Epithelial cell of prostate (primary cell): ENCODE measurements at regions not wholly inside any gene's neighbourhood (a gene's known extent, or its start where the extent isn't known, plus 50 kb on each side); places are given as distances from the start of the nearest gene placed in this dataset.
A peak's percentile ranks its signal among the peaks of the same experiment; 100 is the strongest.
"Not testable (repeated sequence)": the region's sequence is repeated elsewhere in the genome, so short reads cannot be mapped to it uniquely, and the experiment has no call there.

Source experiments
- DNase-seq: peaks from one replicate; pipeline ENCODE4 v3.0.0-alpha.2; 2011; ENCODE audit warnings: low read depth, low spot score
- H3K27ac ChIP-seq: fragments of 450-650 bp; 2 replicates; pipeline ENCODE4 v1.5.1; 2017; ENCODE audit warnings: mild to moderate bottlenecking

DNA sequence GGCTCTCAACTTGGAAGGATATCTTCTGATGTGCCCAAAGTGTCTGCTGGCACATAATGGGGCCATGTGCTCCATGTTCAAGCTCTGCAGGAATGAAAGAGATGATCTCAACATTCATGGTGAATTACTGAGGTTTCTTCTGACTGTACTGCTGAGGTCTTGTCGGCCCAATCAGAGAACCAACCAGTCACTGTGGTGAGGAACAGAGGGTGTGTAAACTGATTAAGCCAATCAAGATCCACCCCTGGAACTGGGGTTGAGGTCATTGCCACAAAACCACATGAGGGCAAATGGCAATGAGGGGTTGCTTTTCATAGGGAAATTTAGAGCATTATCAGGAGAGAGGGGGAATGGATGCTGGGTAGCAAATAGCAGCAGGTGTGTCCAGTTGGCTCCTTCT is 152.3 kb upstream of the RAG2 start:
- no peak for DNase-seq
- no peak overlapping the region for H3K27ac ChIP-seq

DNA sequence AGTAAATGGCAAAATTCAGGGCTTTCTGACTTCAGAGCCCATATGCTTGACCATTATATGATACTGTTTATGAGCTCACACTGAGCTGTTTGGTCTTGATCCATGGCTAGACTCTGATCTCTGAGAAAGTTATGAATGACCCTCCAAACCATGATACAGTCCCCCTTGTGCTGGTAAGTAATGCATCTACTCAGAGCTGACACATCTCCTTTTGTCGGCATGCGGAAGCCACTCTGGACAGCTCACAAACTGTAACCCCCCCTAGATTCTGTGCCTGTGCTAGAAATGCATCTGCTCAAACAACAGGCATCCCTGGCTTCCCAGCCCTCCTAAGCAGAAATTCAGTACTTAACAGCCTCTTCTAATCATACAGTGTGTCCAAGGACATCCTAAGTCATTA is 150.8 kb upstream of the RAG2 start:
- no peak for DNase-seq

DNA sequence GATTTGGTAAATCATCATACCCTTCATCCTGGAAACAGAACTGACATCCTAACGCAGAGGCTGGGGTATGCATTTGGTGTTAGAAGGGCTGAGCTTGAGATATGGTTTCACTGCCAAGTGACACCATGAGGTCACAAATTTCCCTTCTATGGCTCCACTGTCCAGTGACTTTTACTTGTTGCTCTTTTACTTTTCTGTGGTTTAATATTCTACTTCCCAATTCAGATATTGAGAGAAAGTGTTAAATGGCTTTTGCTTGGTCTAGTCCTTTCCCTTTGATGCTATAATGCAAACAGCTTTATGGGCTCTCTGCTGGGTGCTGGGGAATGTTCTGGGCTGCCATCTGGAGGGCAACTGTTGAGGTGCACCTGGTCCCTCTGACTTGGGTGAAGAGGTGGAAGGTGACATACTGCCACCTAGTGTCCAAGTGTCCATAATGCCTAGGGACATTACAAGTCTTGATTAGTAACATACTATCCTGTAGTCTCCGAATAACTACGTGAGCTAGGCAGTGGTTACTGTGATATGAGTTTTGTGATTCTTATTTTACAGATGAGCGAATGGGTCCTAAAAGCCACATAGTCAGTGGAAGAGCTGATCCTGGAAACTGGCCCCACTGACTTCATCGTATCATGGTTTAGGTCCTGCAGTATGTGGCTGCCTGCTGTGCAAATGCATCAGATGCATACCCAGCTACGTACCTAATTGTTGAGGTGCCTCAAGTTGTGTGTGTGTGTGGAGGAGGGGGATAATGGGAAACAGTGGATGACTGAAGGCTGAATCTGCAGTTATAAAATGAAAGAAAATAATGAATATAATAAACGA is 149.1 kb upstream of the RAG2 start:
- peak; percentile 69 for DNase-seq
- no peak overlapping the region for H3K27ac ChIP-seq

More for the DNA sequence above, 150.8 kb upstream of the RAG2 start:
- H3K27ac ChIP-seq: no peak overlapping the region

DNA sequence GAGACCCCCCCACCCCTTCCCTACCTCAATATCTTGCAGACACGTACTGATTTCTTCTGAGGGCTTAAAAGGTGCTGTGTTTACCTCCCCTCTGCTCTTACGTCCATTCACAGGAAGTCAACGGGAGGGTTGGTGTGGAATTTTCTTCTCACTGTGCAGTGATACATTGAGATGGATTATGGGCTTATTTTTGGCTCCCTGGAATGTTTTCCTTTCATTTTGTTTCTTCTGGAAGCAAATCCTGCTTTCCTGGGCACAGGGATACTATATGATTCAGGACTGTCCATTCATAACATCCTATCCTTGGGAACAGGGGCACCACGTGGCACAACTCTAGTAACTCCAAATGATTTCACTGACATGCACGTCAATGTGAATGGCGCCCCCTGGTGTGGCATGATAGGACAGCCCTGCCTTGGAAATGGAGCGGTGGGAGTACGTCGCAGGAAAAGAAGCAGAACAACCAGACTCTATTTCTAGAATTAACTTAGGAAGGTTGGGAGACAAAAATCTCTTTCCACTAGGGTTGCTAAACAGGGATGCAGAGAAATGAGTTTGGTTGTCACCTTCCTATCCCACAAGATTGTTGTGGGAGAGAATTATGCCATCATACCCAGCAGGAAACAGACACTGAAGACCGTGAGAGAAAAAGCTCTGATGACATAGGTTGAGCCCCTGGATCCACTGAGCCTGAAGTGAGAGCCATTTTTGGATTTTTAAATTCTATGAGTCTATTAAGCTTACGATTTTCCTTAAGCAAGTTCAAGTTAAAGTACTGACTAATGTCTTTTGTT is 146.5 kb upstream of the RAG2 start:
- peak; percentile 10 for DNase-seq
- no peak overlapping the region for H3K27ac ChIP-seq

DNA sequence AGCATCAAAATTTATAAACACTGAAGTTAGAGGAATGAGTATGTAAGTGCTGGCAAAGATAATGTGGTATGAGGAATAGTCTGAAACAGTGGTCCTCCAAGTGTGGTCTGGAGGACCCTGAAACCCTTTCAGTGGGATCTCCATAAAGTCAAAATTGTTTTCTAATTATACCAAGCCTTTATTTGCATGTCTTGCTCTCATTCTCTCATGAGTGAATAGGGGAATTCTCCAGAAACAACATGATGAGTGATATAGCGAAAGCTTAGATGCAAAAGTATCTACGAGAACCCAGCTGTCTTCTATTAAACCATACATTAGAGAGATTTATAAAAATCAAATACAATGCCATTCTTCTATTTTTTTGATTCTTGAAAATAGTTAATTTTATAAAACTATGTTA is 145.0 kb upstream of the RAG2 start:
- no peak for DNase-seq
- H3K27ac ChIP-seq: no peak overlapping the region

DNA sequence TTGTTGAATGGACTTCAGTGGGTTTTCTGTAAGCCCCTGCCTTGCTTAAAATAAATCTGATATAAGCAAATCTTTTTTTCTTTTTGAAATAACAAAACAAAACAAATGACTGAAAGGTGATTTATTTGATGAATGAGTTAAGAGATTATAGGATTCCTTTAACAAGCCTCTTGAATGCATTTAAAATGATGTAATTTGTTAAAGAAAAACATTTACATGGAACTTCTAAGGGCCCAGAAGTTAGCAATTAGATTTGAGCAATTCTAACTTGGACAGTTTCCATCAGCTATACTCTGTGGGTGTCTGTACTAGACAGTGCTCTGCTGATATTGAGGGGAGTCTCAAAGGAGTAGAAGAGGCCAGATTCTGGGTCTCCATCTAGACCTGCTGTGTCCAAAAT is 143.5 kb upstream of the RAG2 start:
- DNase-seq: no peak
- H3K27ac ChIP-seq: no peak overlapping the region

DNA sequence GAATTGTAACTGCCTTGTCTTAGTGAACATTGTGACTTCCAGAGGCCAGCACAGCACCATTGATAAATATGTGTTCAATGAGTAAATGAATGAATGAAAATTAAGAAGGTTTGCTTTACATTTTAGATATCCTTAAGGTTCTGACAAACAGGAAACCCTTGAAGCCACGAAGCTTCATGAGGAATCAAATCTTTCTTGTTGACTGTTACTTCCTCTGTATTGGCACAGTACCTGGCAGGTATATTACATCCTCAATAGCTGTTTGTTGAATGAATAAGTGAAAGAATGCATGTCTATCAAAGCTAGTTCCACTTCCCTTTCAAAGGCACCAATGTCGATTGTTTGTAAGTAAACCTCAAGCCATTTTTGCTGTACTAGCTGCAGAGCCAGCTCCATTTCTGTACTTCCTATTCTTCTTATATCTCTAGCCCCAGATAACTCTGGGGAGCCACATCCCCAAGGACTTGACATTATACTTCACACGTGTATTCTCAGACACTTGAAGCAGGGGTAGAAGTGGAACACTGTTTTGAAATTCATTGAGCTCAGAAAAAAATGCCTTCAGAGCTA is 140.3 kb upstream of the RAG2 start:
- no peak overlapping the region for H3K27ac ChIP-seq
- no peak for DNase-seq

DNA sequence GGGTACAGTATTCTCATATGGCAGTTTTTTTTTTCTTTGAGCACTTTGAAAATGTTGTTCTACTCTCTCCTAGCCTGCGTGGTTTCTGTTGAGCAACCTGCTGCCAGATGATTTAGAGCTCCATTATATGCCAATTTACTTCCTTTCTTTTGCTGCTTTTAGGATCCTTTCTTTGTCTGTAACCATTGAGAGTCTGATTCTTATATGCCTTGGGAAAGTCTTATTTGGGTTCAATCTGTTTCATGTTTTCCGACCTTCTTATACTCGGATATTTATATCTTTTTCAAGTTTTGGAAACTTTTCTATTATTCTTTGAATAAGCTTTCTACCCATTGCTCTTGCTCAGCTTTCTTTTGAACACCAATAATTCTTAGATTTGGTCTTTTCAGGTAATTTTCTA is 138.1 kb upstream of the RAG2 start:
- no peak for DNase-seq
- no peak overlapping the region for H3K27ac ChIP-seq

DNA sequence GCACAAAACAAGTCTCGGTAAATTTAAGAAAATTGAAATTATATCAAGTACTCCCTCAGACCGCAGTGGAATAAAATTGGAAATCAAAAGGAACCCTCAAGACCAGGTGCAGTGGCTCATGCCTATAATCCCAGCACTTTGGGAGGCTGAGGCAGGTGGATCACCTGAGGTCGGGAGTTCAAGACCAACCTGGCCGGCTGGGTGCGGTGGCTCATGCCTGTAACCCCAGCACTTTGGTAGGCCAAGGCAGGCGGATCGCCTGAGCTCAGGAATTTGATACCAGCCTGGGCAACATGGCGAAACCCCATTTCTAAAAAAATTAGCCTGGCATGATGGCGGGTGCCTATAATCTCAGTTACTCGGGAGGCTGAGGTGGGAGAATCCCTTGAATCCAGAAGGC is 135.7 kb upstream of the RAG2 start:
- not testable (repeated sequence) for DNase-seq, H3K27ac ChIP-seq

DNA sequence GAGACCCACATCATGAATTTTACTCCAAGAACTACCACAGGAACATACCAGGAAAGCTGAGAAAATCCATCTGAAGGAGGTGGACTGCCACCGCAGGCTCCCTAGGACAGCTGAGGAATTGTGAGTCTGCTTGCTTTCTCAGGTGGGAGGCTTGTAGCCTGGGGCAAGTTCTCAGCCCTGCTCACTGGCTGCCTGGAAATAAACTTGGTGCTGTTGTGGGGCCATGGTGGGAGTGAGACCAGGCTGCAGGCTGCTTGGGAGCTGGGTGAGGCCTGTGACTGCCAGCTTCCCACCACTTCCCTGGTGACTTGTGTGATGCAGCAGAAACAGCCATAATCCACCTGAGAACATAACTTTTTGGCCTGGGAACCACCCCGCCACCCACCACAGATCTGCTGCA is 132.7 kb upstream of the RAG2 start:
- no peak for DNase-seq

DNA sequence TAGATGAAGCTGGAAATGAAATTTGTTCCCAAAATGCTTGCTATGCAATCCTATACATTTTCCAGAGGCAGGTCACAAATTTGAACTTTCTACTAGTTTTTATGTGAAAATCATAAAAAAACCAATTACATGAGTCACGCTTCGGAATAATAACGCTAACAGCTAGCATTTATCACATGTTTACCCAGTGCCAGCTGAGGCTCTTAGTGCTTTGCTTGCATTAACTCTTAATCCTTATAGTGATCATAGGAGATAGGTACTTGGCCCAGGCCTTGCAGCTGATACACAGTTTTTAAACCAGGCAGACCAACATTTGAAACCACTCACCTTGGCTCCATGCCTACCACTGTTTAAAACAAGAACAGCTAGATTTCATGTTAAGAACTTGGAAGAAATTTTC is 131.8 kb upstream of the RAG2 start:
- DNase-seq: no peak
- H3K27ac ChIP-seq: no peak overlapping the region

More for the DNA sequence above, 132.7 kb upstream of the RAG2 start:
- no peak overlapping the region for H3K27ac ChIP-seq

DNA sequence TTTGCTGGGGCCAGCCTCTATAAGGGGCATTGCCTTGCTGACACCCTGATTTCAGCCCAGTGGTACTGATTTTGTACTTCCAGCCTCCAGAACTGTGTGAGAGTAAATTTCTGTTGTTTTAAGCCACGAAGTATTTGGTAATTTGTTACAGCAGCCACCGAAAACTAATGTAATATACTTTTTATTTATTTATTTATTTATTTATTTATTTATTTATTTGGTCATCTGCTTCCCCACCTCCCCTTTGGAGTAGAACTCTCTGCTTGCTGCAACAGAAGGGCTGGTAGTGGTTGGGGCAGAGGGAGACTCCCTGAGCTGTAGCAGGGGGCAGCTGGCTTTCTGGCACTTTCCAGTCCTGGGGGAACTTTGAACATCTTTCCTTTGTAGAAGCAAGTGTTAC is 128.4 kb upstream of the RAG2 start:
- no peak overlapping the region for H3K27ac ChIP-seq

DNA sequence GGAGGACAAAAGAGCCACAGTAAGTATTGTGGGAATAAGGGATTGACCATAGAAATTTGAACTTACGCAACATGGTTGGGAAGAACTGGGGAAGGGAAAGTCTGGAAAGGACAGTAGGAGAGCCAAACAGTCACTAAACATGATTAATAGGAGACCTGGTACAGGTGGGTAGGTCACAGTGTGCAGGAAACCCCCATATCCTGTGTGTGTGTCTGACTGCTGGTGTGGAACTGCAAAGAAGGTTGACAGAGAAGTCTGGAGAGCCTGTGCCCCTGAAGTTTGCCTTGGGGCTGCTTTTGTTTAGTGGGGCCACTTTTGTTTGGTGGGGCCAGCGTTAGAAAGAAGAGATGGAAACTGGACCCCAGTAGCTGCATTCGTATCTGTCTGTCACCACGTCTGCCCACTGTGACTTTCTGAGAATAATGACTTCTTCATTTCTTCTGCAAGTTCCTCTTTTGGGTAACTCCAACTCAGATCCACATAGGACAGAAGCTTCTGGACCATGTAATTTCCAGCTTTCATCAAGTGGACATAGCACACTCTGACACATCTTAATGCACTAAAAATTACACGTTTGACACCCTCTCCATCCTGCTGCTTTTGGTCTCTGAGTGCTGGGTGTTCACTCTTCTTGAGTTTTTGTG is 126.8 kb upstream of the RAG2 start:
- DNase-seq: no peak
- no peak overlapping the region for H3K27ac ChIP-seq

More for the DNA sequence above, 128.4 kb upstream of the RAG2 start:
- no peak for DNase-seq

DNA sequence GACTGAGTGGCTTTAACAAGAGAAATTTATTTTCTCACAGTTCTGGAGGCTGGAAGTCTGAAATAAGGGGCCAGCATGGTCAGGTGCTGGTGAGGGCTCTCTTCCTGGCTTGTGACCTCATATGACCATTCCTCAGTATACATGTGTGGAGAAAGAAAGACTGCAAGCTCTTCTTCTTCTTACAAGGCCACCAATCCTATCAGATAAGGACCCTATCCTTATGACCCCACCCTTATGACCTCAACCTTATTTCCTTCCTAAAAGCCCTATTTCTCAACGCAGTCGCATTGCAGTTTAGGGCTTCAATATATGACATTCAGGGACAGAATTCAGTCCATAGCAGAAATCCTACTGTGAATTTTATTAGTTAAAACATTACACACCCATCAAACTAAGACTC is 124.4 kb upstream of the RAG2 start:
- H3K27ac ChIP-seq: no peak overlapping the region
- DNase-seq: no peak

DNA sequence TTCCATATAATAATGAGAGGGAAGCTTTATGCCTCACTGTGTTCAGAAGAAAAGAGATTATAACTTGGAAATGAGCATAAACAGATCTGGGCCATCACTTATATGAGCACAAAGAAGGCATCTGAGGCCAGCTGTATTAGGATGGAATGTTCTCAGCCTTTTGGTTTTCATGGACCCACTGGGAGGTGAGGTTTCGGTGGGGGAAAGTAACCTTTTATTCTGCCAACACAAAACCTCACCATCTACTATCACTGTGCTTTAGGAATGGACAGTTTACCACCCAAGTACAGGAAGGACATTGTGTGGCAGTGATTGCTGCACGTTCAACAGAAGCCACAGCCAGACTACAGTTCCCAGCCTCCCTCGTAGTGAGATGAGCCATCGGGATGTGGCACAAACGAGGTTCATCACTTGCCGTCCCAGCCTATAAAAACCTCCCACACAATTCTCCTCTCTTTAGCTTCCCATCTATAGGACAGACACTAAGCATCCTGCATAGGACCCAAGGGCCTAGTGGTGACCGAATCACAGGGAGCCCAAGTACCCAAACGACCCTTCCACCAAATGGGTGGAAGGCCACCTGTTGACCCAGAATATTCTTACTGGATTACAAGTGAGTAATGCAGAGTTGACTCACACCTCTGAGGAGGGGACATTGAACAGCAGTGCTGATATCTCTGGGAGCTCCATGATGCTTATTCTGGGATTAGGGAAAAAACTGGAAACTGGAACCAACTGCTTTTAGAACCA is 121.5 kb upstream of the RAG2 start:
- DNase-seq: no peak
- H3K27ac ChIP-seq: no peak overlapping the region

DNA sequence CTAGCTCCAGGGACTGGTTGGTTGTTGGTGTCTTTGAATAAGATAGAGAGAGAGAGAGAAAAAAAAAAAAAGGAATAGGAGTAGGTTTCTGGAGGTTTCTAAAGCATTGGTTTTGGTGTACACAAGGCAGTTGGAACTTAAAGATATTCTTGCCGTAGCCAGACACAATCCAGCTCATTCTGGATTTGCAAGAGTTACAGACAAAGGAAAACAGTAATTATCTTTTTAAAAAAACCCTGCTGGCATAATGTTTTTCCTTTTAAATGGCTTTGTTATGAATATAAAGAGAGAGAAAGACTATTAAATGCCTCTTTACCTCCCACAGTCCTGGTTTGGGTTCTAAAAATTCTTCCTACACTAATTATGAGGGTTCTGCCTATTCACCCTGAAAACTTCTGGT is 120.4 kb upstream of the RAG2 start:
- DNase-seq: no peak
- no peak overlapping the region for H3K27ac ChIP-seq

DNA sequence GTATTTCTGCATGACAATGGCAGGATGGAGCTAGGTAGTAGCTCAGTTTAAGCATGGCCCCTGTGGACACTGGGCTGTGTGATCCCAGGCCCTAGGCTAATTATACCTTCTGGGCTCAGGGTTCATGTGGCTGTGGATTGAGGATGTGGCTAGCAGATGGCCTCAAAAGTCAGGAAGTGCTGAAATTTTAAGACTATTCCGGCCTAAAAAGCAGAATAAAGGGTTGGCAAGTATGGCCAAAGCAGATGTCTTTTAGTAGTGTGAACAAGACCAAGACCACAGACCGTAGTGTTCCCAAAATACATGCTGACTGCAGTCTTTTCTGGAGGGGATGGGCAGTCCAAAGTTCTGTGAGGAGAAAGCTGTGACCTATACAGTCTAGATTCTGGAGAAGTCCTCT is 115.7 kb upstream of the RAG2 start:
- no peak for DNase-seq

DNA sequence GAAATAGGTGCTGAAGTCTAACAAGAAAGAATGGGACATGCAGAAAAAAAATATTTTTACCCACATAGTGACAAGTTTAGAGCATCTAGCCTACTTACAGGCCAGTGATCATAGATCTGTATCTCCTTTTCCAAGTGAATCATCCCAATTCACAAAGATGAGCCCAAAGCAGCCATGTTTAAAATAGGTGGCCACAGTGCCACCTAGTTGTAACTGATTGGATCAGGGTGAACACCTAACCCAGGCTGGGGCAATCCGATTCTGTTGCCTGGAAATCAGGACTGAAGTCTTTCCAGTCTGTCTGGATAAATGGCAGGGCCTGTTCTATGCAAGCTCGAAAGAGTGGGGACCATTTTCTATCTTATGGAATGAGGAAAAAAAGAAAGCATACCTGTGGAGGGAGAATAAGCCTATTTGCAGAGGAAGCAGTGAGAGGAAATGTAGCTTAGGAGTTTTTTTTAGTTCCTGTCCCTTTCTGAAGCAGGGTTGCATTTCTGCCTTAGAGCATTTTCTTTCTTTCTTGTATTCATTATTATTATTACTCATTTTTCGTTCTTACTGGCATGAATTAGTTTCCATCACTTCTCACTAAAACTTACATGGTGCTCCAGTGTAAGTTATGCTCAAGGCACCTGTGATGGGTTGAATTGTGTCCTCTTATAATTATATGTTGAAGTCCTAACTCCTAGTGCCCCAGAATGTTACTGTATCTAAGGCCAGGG is 113.2 kb upstream of the RAG2 start:
- DNase-seq: no peak

More for the DNA sequence above, 115.7 kb upstream of the RAG2 start:
- no peak overlapping the region for H3K27ac ChIP-seq

More for the DNA sequence above, 113.2 kb upstream of the RAG2 start:
- H3K27ac ChIP-seq: no peak overlapping the region
